Epithelial cell of esophagus (primary cell): ENCODE measurements at regions not wholly inside any gene's neighbourhood (a gene's known extent, or its start where the extent isn't known, plus 50 kb on each side); places are given as distances from the start of the nearest gene placed in this dataset.
A peak's percentile ranks its signal among the peaks of the same experiment; 100 is the strongest.

Source experiments
- DNase-seq: peaks from one replicate; pipeline ENCODE4 v3.0.0; 2010; ENCODE audit warnings: low read depth
- H3K4me3 ChIP-seq: 2 replicates; pipeline ENCODE4 v1.5.1; 2011; ENCODE audit warnings: mild to moderate bottlenecking, low read length, control low read depth
- CTCF ChIP-seq: IDR thresholded peaks from 2 replicates; pipeline ENCODE4 v1.5.1; 2011; ENCODE audit warnings: low read depth, mild to moderate bottlenecking, low read length, control low read depth, inconsistent platforms; ENCODE audit not compliant: insufficient read depth; ENCODE audit errors: missing control alignments

- no peak for DNase-seq
- no peak for TF ChIP-seq CTCF
- no peak overlapping the region for H3K4me3 ChIP-seq
Observed at GRCh38 chr9:26335116-26335515, 557.5 kb downstream of the CAAP1 start.

GRCh38 chr9:26334706-26335105 lies 557.9 kb downstream of the CAAP1 start:
- TF ChIP-seq CTCF, result no peak
- H3K4me3 ChIP-seq, result no peak overlapping the region
- DNase-seq, result no peak

GRCh38 chr9:26331223-26331622 lies 561.4 kb downstream of the CAAP1 start:
- DNase-seq, result no peak
- no peak for TF ChIP-seq CTCF
- no peak overlapping the region for H3K4me3 ChIP-seq

GRCh38 chr9:26329974-26330373 lies 562.6 kb downstream of the CAAP1 start:
- H3K4me3 ChIP-seq, result no peak overlapping the region
- DNase-seq, result no peak
- no peak for TF ChIP-seq CTCF

- TF ChIP-seq CTCF, result peak; percentile 89
- peak; percentile 75 for DNase-seq
- no peak overlapping the region for H3K4me3 ChIP-seq
Observed at GRCh38 chr9:26326563-26326962, 566.0 kb downstream of the CAAP1 start.

- H3K4me3 ChIP-seq, result no peak overlapping the region
- TF ChIP-seq CTCF, result no peak
- no peak for DNase-seq
Observed at GRCh38 chr9:26325444-26325829, 567.2 kb downstream of the CAAP1 start.

- no peak for DNase-seq
- H3K4me3 ChIP-seq, result no peak overlapping the region
- no peak for TF ChIP-seq CTCF
Observed at GRCh38 chr9:26324786-26325443, 567.7 kb downstream of the CAAP1 start.
